SK-N-SH (cell line): ENCODE measurements at regions not wholly inside any gene's neighbourhood (a gene's known extent, or its start where the extent isn't known, plus 50 kb on each side); places are given as distances from the start of the nearest gene placed in this dataset.

Experiments used
- CTCF ChIA-PET: fragments of 300-600, 350-600 bp; formaldehyde crosslinking; extraction: SDS; loops from one replicate; lab custom pipeline; 2021; lab: Yijun Ruan, JAX
- POLR2A ChIA-PET: fragments of 350-600 bp; sonication (Branson Sonifier 250); formaldehyde crosslinking; extraction: SDS; loops from one replicate; lab custom pipeline; 2020; ENCODE audit warnings: antibody characterized with exemption, inconsistent platforms; lab: Yijun Ruan, JAX
- DNase-seq: peaks from one replicate; pipeline ENCODE4 v3.0.0; 2012
- H2AFZ ChIP-seq: fragments of 200-600 bp; sonication (generic); 2 replicates; pipeline ENCODE4 v1.8.1; 2016; ENCODE audit warnings: antibody characterized with exemption, mild to moderate bottlenecking, low read depth
- H3F3A ChIP-seq: fragments of 200-600 bp; sonication (generic); replicated peaks from 2 replicates; pipeline ENCODE3; 2016; ENCODE audit warnings: antibody characterized with exemption, mild to moderate bottlenecking; ENCODE audit not compliant: insufficient read depth
- H3K27ac ChIP-seq, 2 experiments: fragments of 200-500 bp in 1 of 2; fragments of 200-600 bp in 1 of 2; sonication (Bioruptor generic) in 1 of 2; sonication (generic), shearing (Covaris generic) in 1 of 2; 2 replicates each; pipeline versions ENCODE4 v1.5.1 to v1.6.1; 2014 to 2016; ENCODE audit warnings: low read depth in 2 of 2, inconsistent platforms in 1 of 2, low read length in 1 of 2, mild to moderate bottlenecking in 1 of 2, mixed read lengths in 1 of 2
- H3K27me3 ChIP-seq: fragments of 200-600 bp; sonication (generic), shearing (Covaris generic); 2 replicates; pipeline ENCODE4 v1.6.1; 2016; ENCODE audit warnings: mixed run types; ENCODE audit not compliant: insufficient read depth
- H3K36me3 ChIP-seq, 2 experiments: fragments of 200-500 bp in 1 of 2; fragments of 200-600 bp in 1 of 2; sonication (Bioruptor generic) in 1 of 2; sonication (generic) in 1 of 2; replicated peaks in 1 of 2; 2 replicates each; pipeline versions ENCODE3 to v1.5.1; 2014 to 2016; ENCODE audit warnings: low read length in 1 of 2, mild to moderate bottlenecking in 1 of 2; ENCODE audit not compliant: insufficient read depth in 2 of 2, control insufficient read depth in 1 of 2
- H3K4me1 ChIP-seq, 2 experiments: fragments of 200-500 bp in 1 of 2; fragments of 200-600 bp in 1 of 2; sonication (Bioruptor generic) in 1 of 2; sonication (generic), shearing (Covaris generic) in 1 of 2; 2 replicates each; pipeline versions ENCODE4 v1.5.1 to v1.6.1; 2014 to 2016; ENCODE audit warnings: low read depth in 1 of 2, low read length in 1 of 2, mixed run types in 1 of 2; ENCODE audit not compliant: insufficient read depth in 2 of 2, control insufficient read depth in 1 of 2
- H3K4me2 ChIP-seq: fragments of 200-600 bp; sonication (generic), shearing (Covaris generic); 2 replicates; pipeline ENCODE4 v1.6.1; 2017; ENCODE audit warnings: mixed run types
- H3K4me3 ChIP-seq, 2 experiments: fragments of 200-500 bp in 1 of 2; fragments of 200-600 bp in 1 of 2; sonication (Bioruptor generic) in 1 of 2; sonication (generic), shearing (Covaris generic) in 1 of 2; 2 replicates each; pipeline versions ENCODE4 v1.5.1 to v1.8.1; 2014 to 2016; ENCODE audit warnings: low read depth in 2 of 2, inconsistent platforms in 1 of 2, low read length in 1 of 2, mild to moderate bottlenecking in 1 of 2, mixed read lengths in 1 of 2, moderate library complexity in 1 of 2
- H3K79me2 ChIP-seq: fragments of 200-600 bp; sonication (generic); 2 replicates; pipeline ENCODE4 v1.8.1; 2017; ENCODE audit warnings: mild to moderate bottlenecking; ENCODE audit not compliant: insufficient read depth
- H3K9ac ChIP-seq: fragments of 200-600 bp; sonication (generic); 2 replicates; pipeline ENCODE4 v1.6.1; 2017; ENCODE audit warnings: mixed run types
- H3K9me2 ChIP-seq: fragments of 200-600 bp; sonication (generic); 2 replicates; pipeline ENCODE4 v1.6.1; 2017; ENCODE audit warnings: mixed run types
- H3K9me3 ChIP-seq: fragments of 200-600 bp; sonication (generic); 2 replicates; pipeline ENCODE4 v1.6.1; 2017; ENCODE audit warnings: mixed run types, mild to moderate bottlenecking, moderate library complexity
- H4K20me1 ChIP-seq: fragments of 200-600 bp; sonication (generic); 2 replicates; pipeline ENCODE4 v1.6.1; 2017; ENCODE audit warnings: mild to moderate bottlenecking, mixed run types; ENCODE audit not compliant: insufficient read depth
- CHD2 ChIP-seq: fragments of 150-350 bp; IDR thresholded peaks from 2 replicates; pipeline ENCODE4 v1.6.1; 2018; ENCODE audit warnings: low read length; ENCODE audit not compliant: partially characterized antibody
- ELF1 ChIP-seq: IDR thresholded peaks from 2 replicates; pipeline ENCODE4 v1.4.0; 2012
- EZH2phosphoT487 ChIP-seq: fragments of 200-600 bp; sonication (generic); IDR thresholded peaks from 2 replicates; pipeline ENCODE4 v1.6.1; 2017; ENCODE audit warnings: low read depth, mixed run types, mild to moderate bottlenecking, antibody characterized with exemption, moderate library complexity, borderline replicate concordance
- FOSL2 ChIP-seq: IDR thresholded peaks from 2 replicates; pipeline ENCODE4 v1.4.0; 2012; ENCODE audit warnings: low read depth, mild to moderate bottlenecking, moderate library complexity, borderline replicate concordance
- FOXM1 ChIP-seq: IDR thresholded peaks from 2 replicates; pipeline ENCODE4 v1.4.0; 2012; ENCODE audit warnings: low read depth, mild to moderate bottlenecking
- GABPA ChIP-seq: IDR thresholded peaks from 2 replicates; pipeline ENCODE4 v1.4.0; 2012; ENCODE audit warnings: low read depth, mild to moderate bottlenecking
- GATA2 ChIP-seq: sonication (generic); formaldehyde crosslinking; IDR thresholded peaks from 2 replicates; pipeline ENCODE4 v1.5.0; 2020; ENCODE audit warnings: mild to moderate bottlenecking, missing genetic modification reagents
- JUND ChIP-seq: IDR thresholded peaks from 2 replicates; pipeline ENCODE4 v1.4.0; 2012
- MAX ChIP-seq: IDR thresholded peaks from 2 replicates; pipeline ENCODE4 v1.4.0; 2012; ENCODE audit warnings: low read depth
- MXI1 ChIP-seq: IDR thresholded peaks from 2 replicates; pipeline ENCODE4 v1.6.1; 2012; ENCODE audit warnings: mild to moderate bottlenecking, low read depth, low read length, improper control_type of control experiment
- NFIC ChIP-seq: IDR thresholded peaks from 2 replicates; pipeline ENCODE4 v1.4.0; 2012; ENCODE audit warnings: borderline replicate concordance
- RCOR1 ChIP-seq: fragments of 150-350 bp; IDR thresholded peaks from 2 replicates; pipeline ENCODE4 v1.6.1; 2017; ENCODE audit warnings: antibody characterized with exemption, low read length
- SMC3 ChIP-seq: IDR thresholded peaks from 2 replicates; pipeline ENCODE4 v1.6.1; 2012; ENCODE audit warnings: low read depth, low read length, improper control_type of control experiment
- TCF12 ChIP-seq: IDR thresholded peaks from 2 replicates; pipeline ENCODE4 v1.4.0; 2012
- USF1 ChIP-seq: IDR thresholded peaks from 2 replicates; pipeline ENCODE4 v1.4.0; 2012; ENCODE audit warnings: low read depth, borderline replicate concordance
- USF2 ChIP-seq: fragments of 150-350 bp; IDR thresholded peaks from 2 replicates; pipeline ENCODE4 v1.6.1; 2017; ENCODE audit warnings: antibody characterized with exemption, low read length, low read depth, borderline replicate concordance
- ZBTB33 ChIP-seq: IDR thresholded peaks from 2 replicates; pipeline ENCODE4 v1.4.0; 2012; ENCODE audit warnings: low read depth, borderline replicate concordance
- WGBS: methylation state at CpG from one replicate; pipeline ENCODE4 v1.1.6; 2017; ENCODE audit warnings: low lambda C conversion rate; 5-methylcytosine and 5-hydroxymethylcytosine counted together

DNA sequence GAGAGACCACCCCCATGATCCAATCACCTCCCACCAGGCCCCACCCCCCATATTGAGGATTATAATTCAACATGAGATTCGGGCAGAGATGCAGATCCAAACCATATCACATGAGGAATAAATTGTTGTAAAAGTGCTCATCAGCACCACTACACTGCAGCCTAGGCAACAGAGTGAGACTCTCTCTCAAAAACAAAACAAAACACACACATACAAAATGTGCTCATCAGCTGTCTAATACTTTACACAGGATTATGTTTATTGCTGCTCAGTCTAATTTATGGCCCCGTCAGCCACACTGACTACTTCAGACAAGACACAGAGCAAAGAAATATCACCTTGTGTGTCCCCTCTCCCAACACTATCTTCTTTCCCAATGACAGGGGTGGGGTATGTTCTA, 72.9 kb upstream of the PPM1J start:
- peaks cover 6% of the 10 kb centered on the region for H3F3A ChIP-seq
- POLR2A ChIA-PET: no interaction called here
- TF ChIP-seq GATA2 (CRISPR knock-in tag) (no peak), JUND (no peak), TCF12 (no peak), RCOR1 (no peak), MAX (no peak), ZBTB33 (no peak), FOXM1 (no peak), ELF1 (no peak)
- TF ChIP-seq, all 33 proteins: peak for 0
- H3K9ac ChIP-seq: no peak overlapping the region
- no peak overlapping the region for H2AFZ ChIP-seq
- no peak overlapping the region for H3K4me3 ChIP-seq
- no peak for DNase-seq
- H3K27ac ChIP-seq: no peak overlapping the region
- H3K9me2 ChIP-seq: no peaks in the 10 kb centered on the region
- WGBS: 46% methylated on average over 2 of the region's 2 CpGs
- H3K4me1 ChIP-seq: peaks cover 0 to 19% of the 10 kb centered on the region in 2 experiments; a peak in 3 of 4 replicates
- H3K4me2 ChIP-seq: no peak overlapping the region
- no peaks in the 10 kb centered on the region for H4K20me1 ChIP-seq
- no peaks in the 10 kb centered on the region for H3K9me3 ChIP-seq
- CTCF ChIA-PET: interaction anchor here (1.0 to 7.9 kb wide), 6 partner anchors 11 to 72 kb away, joined by 3 to 69 read pairs (median 20); partner anchors contain the start of gene PPM1J
- H3K79me2 ChIP-seq: no peaks in the 10 kb centered on the region
- no peaks in the 10 kb centered on the region for H3K27me3 ChIP-seq
- H3K36me3 ChIP-seq: no peaks in the 10 kb centered on the region

DNA sequence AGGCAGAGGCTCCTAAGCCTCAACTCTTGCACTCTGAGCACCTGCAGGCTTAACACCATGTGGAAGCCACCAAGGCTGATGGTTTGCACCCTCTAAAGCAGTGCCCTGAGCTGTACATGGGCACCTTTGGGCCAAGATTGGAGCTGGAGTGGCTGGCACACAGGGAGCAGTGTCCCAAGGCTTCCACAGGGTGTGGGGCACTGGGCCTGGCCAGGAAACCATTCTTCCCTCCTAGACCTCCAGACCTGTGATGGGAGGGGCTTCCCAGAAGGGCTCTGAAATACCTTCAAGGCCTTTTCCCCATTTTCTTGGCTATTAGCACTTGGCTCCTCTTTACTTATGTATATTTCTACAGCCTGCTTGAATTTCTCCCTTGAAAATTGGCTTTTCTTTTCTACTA, 67.9 kb upstream of the PPM1J start:
- Histone ChIP-seq H2AFZ (no peak overlapping the region), H3K27ac (no peak overlapping the region), H3F3A (no peaks in the 10 kb centered on the region), H3K4me1 (no peaks in the 10 kb centered on the region), H3K9ac (no peak overlapping the region)
- POLR2A ChIA-PET: no interaction called here
- TF ChIP-seq EZH2phosphoT487: no peak
- TF ChIP-seq SMC3: no peak
- no peak for TF ChIP-seq MXI1
- no peak for TF ChIP-seq RCOR1
- no peak for TF ChIP-seq CHD2
- no peak for TF ChIP-seq GABPA
- TF ChIP-seq NFIC: no peak
- no peak for TF ChIP-seq USF1
- TF ChIP-seq USF2: no peak
- no peak for TF ChIP-seq FOSL2
- TF ChIP-seq, all 33 proteins: peak for 0
- no peaks in the 10 kb centered on the region for H3K27me3 ChIP-seq
- H3K9me3 ChIP-seq: no peaks in the 10 kb centered on the region
- H3K79me2 ChIP-seq: no peaks in the 10 kb centered on the region
- no peak for DNase-seq
- CTCF ChIA-PET: interaction anchor here (1.2 kb wide), 1 partner anchor 21 kb away, joined by 4 read pairs; no protein-coding TSS in a partner anchor
- H3K4me2 ChIP-seq: no peak overlapping the region
- H3K36me3 ChIP-seq: no peaks in the 10 kb centered on the region
- H4K20me1 ChIP-seq: no peaks in the 10 kb centered on the region
- H3K4me3 ChIP-seq: no peak overlapping the region
- H3K9me2 ChIP-seq: no peaks in the 10 kb centered on the region
